Gastrocnemius medialis (tissue), 4 donors: ENCODE measurements at regions not wholly inside any gene's neighbourhood (a gene's known extent, or its start where the extent isn't known, plus 50 kb on each side); places are given as distances from the start of the nearest gene placed in this dataset.
"Not testable (repeated sequence)": the region's sequence is repeated elsewhere in the genome, so short reads cannot be mapped to it uniquely, and the experiment has no call there.

ENCODE experiments used
- POLR2A ChIP-seq, 2 donors: fragments of 450-650 bp; IDR thresholded peaks; one replicate each; pipeline ENCODE4 v1.6.1; 2017; ENCODE audit warnings: antibody characterized with exemption in 2 of 2, mild to moderate bottlenecking in 2 of 2, moderate library complexity in 2 of 2
- TF ChIP-seq, protein P1 (sequence below), 5 experiments: fragments of 450-650 bp in 3 of 5; fragments of 200-600 bp in 2 of 5; sonication (generic) in 2 of 5; IDR thresholded peaks in 4 of 5; conservative IDR thresholded peaks in 1 of 5; 1 replicate in 4 of 5; 2 replicates in 1 of 5; pipeline ENCODE4 v1.5.1; 2016 to 2019; ENCODE audit warnings: antibody characterized with exemption in 5 of 5, mild to moderate bottlenecking in 3 of 5, moderate library complexity in 3 of 5

DNA sequence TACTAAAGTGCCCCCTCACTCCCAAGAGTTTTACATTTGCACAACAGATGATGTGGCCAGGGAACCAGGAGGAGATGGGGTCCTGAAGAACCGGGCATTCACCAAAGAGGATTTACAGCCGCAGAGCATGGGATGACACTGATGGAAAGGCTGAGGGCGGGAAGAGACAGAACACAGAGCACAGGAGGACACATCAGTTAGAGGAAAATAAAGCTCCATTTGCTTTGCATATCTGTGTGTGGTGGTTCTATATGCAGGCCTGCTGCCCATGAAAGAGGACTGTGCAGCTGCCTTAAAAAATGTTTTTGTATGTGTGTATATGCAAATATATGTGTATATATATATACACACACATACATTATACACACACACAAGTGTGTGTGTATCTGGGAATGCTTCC is 320.8 kb upstream of the CHRNA7 start:
- TF ChIP-seq, protein P1, sequence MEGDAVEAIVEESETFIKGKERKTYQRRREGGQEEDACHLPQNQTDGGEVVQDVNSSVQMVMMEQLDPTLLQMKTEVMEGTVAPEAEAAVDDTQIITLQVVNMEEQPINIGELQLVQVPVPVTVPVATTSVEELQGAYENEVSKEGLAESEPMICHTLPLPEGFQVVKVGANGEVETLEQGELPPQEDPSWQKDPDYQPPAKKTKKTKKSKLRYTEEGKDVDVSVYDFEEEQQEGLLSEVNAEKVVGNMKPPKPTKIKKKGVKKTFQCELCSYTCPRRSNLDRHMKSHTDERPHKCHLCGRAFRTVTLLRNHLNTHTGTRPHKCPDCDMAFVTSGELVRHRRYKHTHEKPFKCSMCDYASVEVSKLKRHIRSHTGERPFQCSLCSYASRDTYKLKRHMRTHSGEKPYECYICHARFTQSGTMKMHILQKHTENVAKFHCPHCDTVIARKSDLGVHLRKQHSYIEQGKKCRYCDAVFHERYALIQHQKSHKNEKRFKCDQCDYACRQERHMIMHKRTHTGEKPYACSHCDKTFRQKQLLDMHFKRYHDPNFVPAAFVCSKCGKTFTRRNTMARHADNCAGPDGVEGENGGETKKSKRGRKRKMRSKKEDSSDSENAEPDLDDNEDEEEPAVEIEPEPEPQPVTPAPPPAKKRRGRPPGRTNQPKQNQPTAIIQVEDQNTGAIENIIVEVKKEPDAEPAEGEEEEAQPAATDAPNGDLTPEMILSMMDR (IDR thresholded peaks at IDR 0.05 in 4 of 5, conservative IDR thresholded peaks at IDR 0.05 in 1 of 5): not testable (repeated sequence)
- TF ChIP-seq POLR2A (IDR thresholded peaks at IDR 0.05): not testable (repeated sequence)
